Gastroesophageal sphincter (tissue), 4 donors: ENCODE measurements at regions not wholly inside any gene's neighbourhood (a gene's known extent, or its start where the extent isn't known, plus 50 kb on each side); places are given as distances from the start of the nearest gene placed in this dataset.

Source experiments
- ATAC-seq: fragments of 150-250 bp; one replicate; pipeline ENCODE4 v1.9.1; 2016; ENCODE audit warnings: mild to moderate bottlenecking, moderate library complexity
- H3K27ac ChIP-seq, 4 donors: fragments of 200-600 bp; sonication (generic) in 3 of 4; 1 replicate in 3 of 4; 2 replicates in 1 of 4; pipeline ENCODE4 v1.5.1; 2016 to 2019
- H3K27me3 ChIP-seq: fragments of 200-600 bp; sonication (generic); one replicate; pipeline ENCODE4 v1.5.1; 2019
- H3K36me3 ChIP-seq, 2 donors: fragments of 200-600 bp; sonication (generic); one replicate each; pipeline ENCODE4 v1.5.1; 2019; ENCODE audit warnings: control low read depth in 1 of 2
- H3K4me1 ChIP-seq, 3 donors: fragments of 200-600 bp; sonication (generic); 1 replicate in 2 of 3; 2 replicates in 1 of 3; pipeline ENCODE4 v1.5.1; 2016 to 2019; ENCODE audit warnings: control low read depth in 2 of 3
- H3K4me3 ChIP-seq, 2 donors: fragments of 200-600 bp; sonication (generic); one replicate each; pipeline ENCODE4 v1.5.1; 2019; ENCODE audit warnings: mild to moderate bottlenecking in 1 of 2, moderate library complexity in 1 of 2
- H3K9me3 ChIP-seq, 3 donors: fragments of 200-600 bp; sonication (generic); one replicate each; pipeline ENCODE4 v1.5.1; 2017 to 2019; ENCODE audit warnings: control low read depth in 2 of 3
- CTCF ChIP-seq, 4 experiments: fragments of 200-600 bp in 2 of 4; fragments of 450-650 bp in 2 of 4; sonication (generic) in 1 of 4; IDR thresholded peaks; one replicate each; pipeline ENCODE4 v1.5.1; 2017 to 2019; ENCODE audit warnings: antibody characterized with exemption in 4 of 4, mild to moderate bottlenecking in 2 of 4, moderate library complexity in 2 of 4
- EP300 ChIP-seq: sonication (generic); formaldehyde crosslinking; IDR thresholded peaks from one replicate; pipeline ENCODE4 v1.6.1; 2017; ENCODE audit warnings: antibody characterized with exemption, mild to moderate bottlenecking
- POLR2A ChIP-seq, 2 donors: fragments of 450-650 bp; IDR thresholded peaks; one replicate each; pipeline ENCODE4 v1.6.1; 2017; ENCODE audit warnings: antibody characterized with exemption in 2 of 2, mild to moderate bottlenecking in 2 of 2, moderate library complexity in 1 of 2
- POLR2AphosphoS5 ChIP-seq: sonication (generic); formaldehyde crosslinking; IDR thresholded peaks from one replicate; pipeline ENCODE4 v1.6.1; 2017; ENCODE audit warnings: antibody characterized with exemption
- WGBS, 2 donors: methylation state at CpG; one replicate each; pipeline ENCODE4 v1.1.5; 2018; ENCODE audit warnings: low coverage in 1 of 2; 5-methylcytosine and 5-hydroxymethylcytosine counted together

DNA sequence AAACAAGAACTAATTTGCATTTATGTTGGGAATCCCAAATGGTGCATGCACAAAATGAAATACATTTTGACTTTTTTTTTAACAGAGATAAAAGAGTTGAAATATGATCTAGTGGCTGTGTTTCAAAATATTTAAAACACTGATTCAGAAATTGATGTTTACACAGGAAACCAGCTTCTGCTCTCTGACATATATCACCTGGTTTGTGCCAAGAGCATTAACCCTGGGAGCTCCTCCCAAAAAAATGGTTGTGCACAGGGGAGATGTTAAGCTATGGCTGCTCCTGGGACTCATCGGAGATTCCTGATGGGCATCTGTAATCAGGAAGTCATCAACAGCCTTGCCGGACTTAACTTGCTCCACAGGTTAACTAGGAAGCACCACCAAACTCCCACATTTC is 65.2 kb upstream of the MAL start:
- Histone ChIP-seq H3K9me3 (no peaks in the 10 kb centered on the region), H3K4me3 (no peak overlapping the region), H3K27me3 (peaks cover 26% of the 10 kb centered on the region), H3K27ac (no peak overlapping the region), H3K4me1 (no peaks in the 10 kb centered on the region), H3K36me3 (no peaks in the 10 kb centered on the region)
- no peak for ATAC-seq
- 66 to 75% methylated on average over 2 of the region's 2 CpGs for WGBS, 2 donors
- TF ChIP-seq CTCF (IDR thresholded peaks at IDR 0.05) (no peak), POLR2AphosphoS5 (no peak), POLR2A (IDR thresholded peaks at IDR 0.05) (no peak), EP300 (no peak)

DNA sequence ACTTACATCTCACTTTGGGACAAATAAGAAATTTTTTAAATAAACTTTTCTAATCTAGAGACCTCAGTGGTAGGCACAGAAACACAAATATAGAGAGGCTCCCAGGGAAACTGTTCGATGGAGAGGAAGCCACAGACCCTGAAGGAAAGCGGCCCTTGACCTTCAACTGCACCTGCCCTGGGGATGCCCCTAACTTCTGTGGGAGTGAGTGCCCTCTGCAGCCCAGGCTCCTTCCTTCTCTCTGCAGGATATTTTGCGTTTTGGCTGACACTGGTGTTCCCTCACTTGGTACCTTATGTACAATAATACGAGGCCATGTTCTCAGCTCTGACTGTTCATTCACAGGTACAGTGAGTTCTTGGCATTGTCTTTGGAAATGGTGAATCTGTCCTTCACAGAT is 64.8 kb upstream of the MAL start:
- ATAC-seq: no peak
- Histone ChIP-seq H3K4me1 (no peaks in the 10 kb centered on the region), H3K4me3 (no peak overlapping the region), H3K9me3 (no peaks in the 10 kb centered on the region), H3K27ac (no peak overlapping the region), H3K36me3 (no peaks in the 10 kb centered on the region), H3K27me3 (peaks cover 26% of the 10 kb centered on the region)
- no peak for TF ChIP-seq POLR2AphosphoS5
- no peak for TF ChIP-seq EP300
- no peak for TF ChIP-seq CTCF (IDR thresholded peaks at IDR 0.05)
- TF ChIP-seq POLR2A (IDR thresholded peaks at IDR 0.05): no peak
- WGBS, 2 donors: 60 to 86% methylated on average over 1 to 4 of the region's 4 CpGs

DNA sequence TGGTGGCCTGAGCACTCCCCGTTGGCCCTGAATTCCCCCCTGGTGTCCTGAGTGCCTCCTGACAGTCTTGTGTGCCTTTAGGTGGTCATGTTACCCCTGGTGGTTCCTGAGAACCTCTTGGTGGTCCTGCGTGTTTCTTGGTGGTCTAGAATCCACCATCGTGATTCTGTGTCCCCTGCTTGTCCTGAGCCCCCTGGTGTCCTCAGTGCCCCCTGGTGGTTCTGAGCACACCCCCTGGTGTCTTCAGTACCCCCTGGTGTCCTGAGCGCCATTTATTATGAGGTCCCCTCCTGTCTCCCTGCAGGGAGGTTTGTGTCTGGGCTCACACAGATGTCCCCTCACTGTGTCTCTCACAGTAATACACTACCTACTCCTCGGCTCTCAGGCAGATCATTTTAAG is 61.3 kb upstream of the MAL start:
- TF ChIP-seq POLR2AphosphoS5: no peak
- TF ChIP-seq POLR2A (IDR thresholded peaks at IDR 0.05): no peak
- no peak for TF ChIP-seq CTCF (IDR thresholded peaks at IDR 0.05)
- TF ChIP-seq EP300: no peak
- 72 to 88% methylated on average over 1 to 3 of the region's 5 CpGs for WGBS, 2 donors
- ATAC-seq: no peak

DNA sequence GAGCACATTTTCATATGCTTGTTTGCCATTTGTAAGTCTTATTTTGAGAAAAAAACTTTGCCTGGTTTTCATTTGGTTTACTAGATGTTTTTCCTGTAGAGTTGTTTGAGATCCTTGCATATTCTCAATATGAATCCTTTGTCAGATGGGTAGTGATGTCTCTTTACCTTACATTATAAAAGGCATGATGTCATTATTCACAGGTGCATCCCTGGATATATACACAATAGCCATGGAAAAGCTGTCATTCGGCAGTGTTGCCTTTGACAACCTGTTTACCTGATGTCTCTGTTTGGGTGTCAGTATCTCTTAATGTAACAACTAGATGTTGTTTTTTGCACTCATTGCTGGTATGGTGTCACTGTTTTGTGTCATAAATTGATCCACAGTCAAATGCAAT is 58.8 kb upstream of the MAL start:
- Histone ChIP-seq H3K4me1 (no peaks in the 10 kb centered on the region), H3K4me3 (no peak overlapping the region), H3K27me3 (peaks cover 43% of the 10 kb centered on the region), H3K9me3 (no peaks in the 10 kb centered on the region), H3K36me3 (no peaks in the 10 kb centered on the region), H3K27ac (no peak overlapping the region)
- 89 to 100% methylated on average over 1 of the region's 1 CpG for WGBS, 2 donors
- ATAC-seq: no peak
- TF ChIP-seq CTCF (IDR thresholded peaks at IDR 0.05): no peak
- TF ChIP-seq EP300: no peak
- TF ChIP-seq POLR2AphosphoS5: no peak

More for the DNA sequence above, 61.3 kb upstream of the MAL start:
- Histone ChIP-seq H3K4me1 (no peaks in the 10 kb centered on the region), H3K36me3 (no peaks in the 10 kb centered on the region), H3K4me3 (no peak overlapping the region), H3K9me3 (no peaks in the 10 kb centered on the region), H3K27ac (no peak overlapping the region), H3K27me3 (peaks cover 26% of the 10 kb centered on the region)

GRCh38 chr2:94970353-94970752 is 55.2 kb upstream of the MAL start:
- ATAC-seq: no peak
- WGBS, 2 donors: 50 to 65% methylated on average over 2 to 4 of the region's 4 CpGs
- Histone ChIP-seq H3K27ac (no peak overlapping the region), H3K4me3 (no peak overlapping the region), H3K27me3 (peaks cover 65% of the 10 kb centered on the region), H3K9me3 (no peaks in the 10 kb centered on the region), H3K4me1 (no peaks in the 10 kb centered on the region), H3K36me3 (no peaks in the 10 kb centered on the region)
- no peak for TF ChIP-seq POLR2A (IDR thresholded peaks at IDR 0.05)
- TF ChIP-seq CTCF (IDR thresholded peaks at IDR 0.05): no peak
- no peak for TF ChIP-seq POLR2AphosphoS5
- no peak for TF ChIP-seq EP300
